ENCODE measurements at regions not wholly inside any gene's neighbourhood (a gene's known extent, or its start where the extent isn't known, plus 50 kb on each side); places are given as distances from the start of the nearest gene placed in this dataset.

DNA sequence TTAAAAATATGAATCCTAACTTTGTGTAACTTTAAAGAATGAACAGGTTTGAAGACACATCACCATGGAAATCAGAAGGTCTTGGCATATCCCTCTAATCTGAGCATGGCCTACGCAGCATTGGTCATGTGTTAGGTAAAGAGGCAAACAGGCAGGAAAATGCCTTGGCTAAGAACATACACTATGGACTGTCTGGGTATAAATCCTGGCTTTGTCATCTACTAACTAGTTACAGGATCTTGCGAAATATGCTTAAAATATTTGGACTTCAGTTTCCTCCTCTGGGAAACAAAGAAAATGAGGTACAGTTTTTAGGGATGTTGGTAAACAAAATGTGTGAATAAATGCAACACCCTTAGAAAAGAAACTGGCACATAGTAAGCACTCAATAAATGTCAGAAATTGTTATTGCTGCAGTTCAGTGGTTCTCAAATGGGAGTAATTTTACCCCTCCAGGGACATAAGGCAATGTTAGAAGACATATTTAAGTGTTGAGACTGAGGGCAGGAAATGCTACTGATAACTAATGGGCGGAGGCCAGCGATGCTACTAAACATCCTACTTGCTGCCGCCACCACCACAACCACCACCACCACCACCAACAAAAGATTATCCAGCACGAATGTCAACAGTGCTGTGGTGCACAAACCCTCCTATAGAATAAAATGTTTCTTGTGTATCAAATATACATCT, 770.8 kb upstream of the SOX9 start:
- TF ChIP-seq POLR2A (IDR thresholded peaks at IDR 0.05) (no peak), CTCF (IDR thresholded peaks at IDR 0.05) (no peak), POLR2AphosphoS5 (IDR thresholded peaks at IDR 0.05) (no peak)
